HG03565 (cell line): ENCODE measurements at regions not wholly inside any gene's neighbourhood (a gene's known extent, or its start where the extent isn't known, plus 50 kb on each side); places are given as distances from the start of the nearest gene placed in this dataset.
A peak's percentile ranks its signal among the peaks of the same experiment; 100 is the strongest.

Source experiments
- ATAC-seq: cut with Tn5 transposase; IDR thresholded peaks from one replicate; pipeline ENCODE4 v1.9.1; 2021; ENCODE audit warnings: mild to moderate bottlenecking, moderate library complexity; ENCODE audit not compliant: unreplicated experiment

DNA sequence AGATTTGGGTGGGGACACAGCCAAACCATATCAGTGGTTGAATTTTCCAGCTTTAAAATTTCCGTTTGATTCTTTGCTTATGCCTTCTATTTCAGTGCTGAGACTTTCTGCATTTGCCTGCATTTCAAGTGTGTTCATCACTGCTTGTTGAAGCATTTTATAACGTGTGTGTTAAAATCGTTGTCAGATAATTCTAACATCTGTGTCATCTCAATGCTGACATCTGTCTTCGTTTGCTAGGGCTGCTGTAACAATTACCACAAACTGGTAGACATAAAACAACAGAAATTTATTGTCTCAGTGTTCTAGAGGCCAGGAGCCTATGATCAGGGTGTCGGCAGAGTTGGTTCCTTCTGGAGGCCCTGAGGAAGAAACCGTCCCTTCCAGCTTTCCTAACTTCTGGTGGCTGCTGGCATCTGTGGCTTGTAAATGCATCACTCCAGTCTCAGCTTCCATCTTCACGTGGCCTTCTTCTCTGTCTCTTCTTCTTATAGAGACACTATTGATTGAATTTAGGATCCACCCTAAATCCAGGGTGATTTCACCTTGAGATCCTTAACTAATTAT lies 71.1 kb upstream of the SDK1 start:
- ATAC-seq: no peak

GRCh38 chr7:3230908-3231307 lies 70.1 kb upstream of the SDK1 start:
- ATAC-seq: no peak

DNA sequence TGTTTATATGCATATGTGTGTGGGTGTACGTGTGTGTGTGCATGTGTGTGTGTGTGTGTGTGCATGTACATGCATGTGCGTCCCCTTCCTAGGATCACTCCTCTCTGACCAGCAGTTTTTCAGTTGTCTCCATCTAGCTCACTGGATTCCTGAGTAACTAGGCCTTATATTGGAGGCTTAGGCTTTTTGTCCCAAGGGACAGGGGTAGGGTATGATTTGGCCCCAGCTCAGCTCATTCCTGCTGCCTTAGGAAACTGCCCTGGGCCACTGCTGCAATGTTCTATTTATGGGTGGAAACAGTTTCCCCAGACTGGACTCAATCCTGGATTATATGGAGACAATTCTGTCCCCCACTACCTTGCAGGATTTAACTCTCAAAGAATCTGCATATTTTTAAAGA lies 68.8 kb upstream of the SDK1 start:
- no peak for ATAC-seq

- no peak for ATAC-seq
Measured at GRCh38 chr7:3233301-3233700, 67.8 kb upstream of the SDK1 start.

- no peak for ATAC-seq
Measured at GRCh38 chr7:3234051-3234450, 67.0 kb upstream of the SDK1 start.

- no peak for ATAC-seq
Measured at GRCh38 chr7:3234851-3235250, 66.2 kb upstream of the SDK1 start.

GRCh38 chr7:3235322-3235721 lies 65.7 kb upstream of the SDK1 start:
- no peak for ATAC-seq

GRCh38 chr7:3236268-3236667 lies 64.8 kb upstream of the SDK1 start:
- ATAC-seq: no peak

GRCh38 chr7:3238525-3239210 lies 62.4 kb upstream of the SDK1 start:
- ATAC-seq: no peak

GRCh38 chr7:3239291-3239691 lies 61.8 kb upstream of the SDK1 start:
- ATAC-seq: no peak

DNA sequence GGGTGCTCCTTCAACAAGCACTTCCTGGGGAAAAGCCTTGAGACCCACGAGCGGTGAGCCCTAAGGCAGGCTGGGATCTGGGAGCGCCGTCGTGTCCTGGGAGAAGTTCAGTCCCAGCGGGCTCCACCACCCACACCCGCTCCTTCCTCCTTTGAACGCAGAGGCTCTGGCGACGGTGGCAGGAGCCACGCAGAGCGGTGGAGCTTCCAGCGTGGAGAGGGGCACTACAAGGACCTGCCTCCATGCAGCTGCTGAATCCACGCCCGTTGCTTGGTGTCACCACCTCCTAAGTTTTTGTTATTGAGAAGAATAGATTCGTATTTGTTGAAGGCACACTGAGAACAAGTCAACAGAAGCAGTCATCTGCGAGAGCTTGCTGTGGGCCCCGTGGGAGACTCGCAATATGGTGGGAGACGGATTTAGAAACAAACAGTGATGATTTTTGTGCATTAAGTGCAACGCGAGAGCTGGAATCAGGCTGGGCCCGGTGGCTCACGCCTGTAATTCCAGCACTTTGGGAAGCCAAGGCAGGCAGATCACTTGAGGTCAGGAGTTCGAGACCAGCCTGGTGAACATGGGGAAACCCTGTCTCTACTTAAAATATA lies 60.1 kb upstream of the SDK1 start:
- no peak for ATAC-seq

DNA sequence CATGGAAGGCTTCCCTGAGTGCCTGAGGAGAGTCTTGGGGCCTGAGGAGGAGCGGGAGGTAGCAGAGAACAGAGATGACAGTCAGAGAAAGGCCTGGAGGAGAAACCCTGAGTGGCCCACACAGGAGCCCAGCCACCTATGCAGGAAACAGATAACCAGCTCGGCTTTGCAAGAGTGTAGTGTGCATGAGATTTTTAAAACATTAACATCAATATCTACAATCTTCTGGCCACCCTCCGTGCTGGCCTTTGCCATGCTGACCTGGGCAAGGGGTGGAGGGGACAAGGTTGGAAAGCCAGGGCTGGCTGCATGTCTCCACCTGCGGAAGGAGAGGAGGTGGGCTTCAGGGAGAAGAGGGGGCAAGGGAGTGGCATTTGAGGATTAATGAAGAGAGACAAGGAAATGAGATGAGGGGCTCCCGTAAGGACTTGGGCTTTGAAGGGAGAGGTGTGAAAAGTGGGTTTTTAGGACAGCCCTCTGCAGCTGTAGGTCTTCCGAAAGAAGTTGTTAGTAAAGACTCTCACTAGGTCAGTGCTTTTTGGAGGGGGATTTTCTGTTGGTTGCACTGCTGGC lies 59.3 kb upstream of the SDK1 start:
- no peak for ATAC-seq

GRCh38 chr7:3242398-3242972 lies 58.6 kb upstream of the SDK1 start:
- ATAC-seq: no peak

- ATAC-seq: no peak
Measured at GRCh38 chr7:3243256-3243655, 57.8 kb upstream of the SDK1 start.

GRCh38 chr7:3243680-3244079 lies 57.4 kb upstream of the SDK1 start:
- no peak for ATAC-seq

DNA sequence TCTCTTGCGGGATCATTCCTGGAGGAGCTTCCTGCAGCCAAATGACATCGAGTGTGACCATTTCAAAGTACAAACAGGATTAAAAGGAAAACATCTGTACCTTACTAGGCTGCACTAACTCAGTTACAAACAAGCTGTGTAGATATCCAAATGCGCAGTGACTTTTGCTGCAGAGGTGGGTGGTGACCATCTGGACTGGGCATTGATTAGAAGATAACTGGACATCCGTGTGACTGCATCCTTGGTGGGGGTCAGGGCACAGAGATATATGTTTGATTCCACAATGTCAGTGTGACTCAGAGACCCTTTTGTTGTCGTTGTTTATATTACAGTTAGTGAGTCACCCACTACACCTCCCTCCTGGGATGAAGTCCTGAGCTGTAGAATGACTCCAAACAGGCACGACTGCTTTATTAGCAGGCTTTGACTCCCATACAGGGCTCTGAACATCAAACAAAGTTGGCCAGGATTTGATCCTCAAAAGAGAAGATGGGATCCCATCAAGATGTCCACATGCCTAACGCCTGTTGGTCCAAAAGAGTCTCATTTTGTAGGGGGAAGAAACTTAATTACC lies 56.7 kb upstream of the SDK1 start:
- no peak for ATAC-seq

GRCh38 chr7:3245077-3245476 lies 56.0 kb upstream of the SDK1 start:
- no peak for ATAC-seq

- ATAC-seq: no peak
Measured at GRCh38 chr7:3245721-3246120, 55.3 kb upstream of the SDK1 start.

DNA sequence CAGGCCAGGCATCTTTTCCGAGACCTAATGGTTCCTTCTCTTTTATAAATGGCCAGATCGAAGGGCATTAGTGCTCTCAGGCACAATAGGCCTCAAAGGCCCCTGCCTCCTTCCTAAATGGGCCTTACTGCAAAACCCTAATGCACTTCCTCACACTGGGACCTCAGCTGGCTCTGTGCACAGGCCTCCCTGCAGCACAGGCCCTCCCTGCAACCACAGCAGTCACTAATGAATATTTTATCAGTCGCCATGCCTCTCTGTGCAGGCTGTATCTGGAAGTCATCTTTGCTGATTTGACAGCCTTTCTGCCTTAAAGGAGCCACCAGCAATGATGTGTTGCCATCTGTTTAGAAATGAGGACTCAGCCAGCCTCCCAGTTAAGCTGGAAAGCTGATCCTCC lies 54.9 kb upstream of the SDK1 start:
- no peak for ATAC-seq

DNA sequence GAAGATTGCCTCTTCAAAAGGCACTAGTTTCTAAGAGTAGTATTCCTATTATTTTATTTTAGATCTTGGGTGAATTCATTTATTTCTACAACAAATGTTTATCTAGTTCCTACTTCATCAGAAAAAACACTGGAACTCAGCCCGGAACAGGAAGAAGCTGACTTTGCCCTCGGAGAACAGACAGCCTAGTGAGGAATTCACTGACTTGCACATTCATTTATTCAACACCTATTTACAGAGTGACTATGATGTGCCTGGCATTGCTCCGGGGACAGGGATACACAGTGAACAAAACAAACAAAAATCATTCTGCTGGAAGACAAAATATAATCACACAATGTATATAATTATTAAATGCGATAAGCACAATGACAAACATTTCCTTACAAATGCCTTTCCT lies 54.4 kb upstream of the SDK1 start:
- ATAC-seq: no peak

DNA sequence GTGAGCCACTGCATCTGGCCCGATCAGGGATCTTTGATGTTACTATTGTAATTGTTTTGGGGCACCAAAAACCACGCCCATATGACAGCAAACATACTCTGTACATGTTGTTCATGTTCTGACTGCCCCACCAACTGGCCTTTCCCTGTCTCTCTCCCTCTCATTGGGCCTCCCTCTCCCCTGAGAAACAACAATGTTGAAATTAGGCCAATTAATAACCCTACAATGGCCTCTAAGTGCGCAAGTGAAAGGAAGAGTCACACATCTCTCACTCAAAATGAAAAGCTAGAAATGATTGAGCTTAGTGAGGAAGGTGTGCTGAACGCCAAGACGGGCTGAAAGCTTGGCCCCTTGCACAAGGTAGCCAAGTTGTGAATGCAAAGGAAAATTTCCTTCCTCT lies 50.3 kb upstream of the SDK1 start:
- peak; percentile 49 for ATAC-seq
